ENCODE measurements at regions not wholly inside any gene's neighbourhood (a gene's known extent, or its start where the extent isn't known, plus 50 kb on each side); places are given as distances from the start of the nearest gene placed in this dataset. TPM values are rescaled to one million over a fixed set of nuclear protein-coding genes. Genes with fewer than 3 reads are reported as not detected.

DNA sequence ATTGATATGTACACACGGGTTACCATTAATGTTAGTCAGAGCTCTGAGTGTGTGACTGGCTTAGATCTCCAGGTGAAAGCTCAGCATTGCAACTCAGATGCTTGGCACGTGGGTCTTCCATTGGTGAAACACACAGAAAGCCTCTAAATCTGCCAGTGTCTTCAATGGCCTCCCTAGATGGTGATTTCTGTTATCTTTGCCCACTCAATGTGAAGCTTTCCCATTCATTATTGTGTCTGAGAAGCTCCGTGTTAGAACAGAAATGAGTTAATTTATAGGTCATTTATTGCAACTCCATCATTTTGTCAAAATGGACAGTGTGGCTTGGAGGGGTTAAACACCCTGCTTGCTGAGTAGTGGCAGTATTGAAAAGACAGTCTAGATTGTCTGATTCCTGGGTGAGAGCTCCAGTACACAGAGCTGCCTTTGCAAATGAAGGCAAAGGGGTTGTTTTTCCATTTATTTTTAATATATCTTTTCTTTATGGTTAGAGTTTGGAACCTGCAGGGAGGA, 64.7 kb upstream of the GCFC2 start:
- DNase-seq (ENCODE audit: low read depth in 2 of 3, low spot score in 2 of 3) = no peak

DNA sequence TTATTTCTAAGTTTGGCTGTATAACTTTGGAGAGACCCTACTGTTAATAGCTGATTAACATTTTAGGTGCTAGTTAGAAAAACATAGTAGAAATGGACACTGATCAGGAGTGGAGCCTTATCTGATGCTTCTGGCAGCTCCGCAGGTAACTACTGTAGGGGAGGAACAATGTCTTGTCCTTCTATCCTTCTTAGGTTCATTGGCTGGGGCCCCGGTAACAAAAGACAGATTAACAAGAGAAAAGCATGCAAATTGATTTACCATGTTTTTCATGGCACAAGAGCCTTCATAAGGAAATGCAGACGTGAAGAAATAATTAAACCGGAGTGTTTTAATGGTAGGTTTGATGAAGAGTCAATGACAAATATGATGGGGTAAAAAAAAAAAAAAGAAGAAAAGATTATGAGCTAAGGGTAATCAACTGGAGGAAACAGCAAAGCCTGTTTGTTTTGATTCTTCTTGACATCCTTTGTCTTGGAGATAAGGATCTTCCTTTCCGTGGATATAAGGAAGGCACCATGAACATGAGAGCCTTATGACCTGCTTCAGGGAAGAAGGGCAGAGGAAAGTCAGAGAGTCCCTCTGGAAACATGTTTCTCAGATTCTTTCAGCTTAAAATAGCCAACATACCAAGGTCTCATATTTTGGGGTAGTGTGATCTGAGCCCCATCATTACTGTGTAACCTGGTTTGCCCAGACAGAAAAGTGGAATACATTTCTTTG, 62.4 kb upstream of the GCFC2 start:
- no peak for DNase-seq (ENCODE audit: low read depth in 2 of 3, low spot score in 2 of 3)

- DNase-seq (ENCODE audit: low read depth in 2 of 3, low spot score in 2 of 3) = no peak
Observed at GRCh38 chr2:75765798-75766197, 55.1 kb upstream of the GCFC2 start.

- DNase-seq (ENCODE audit: low read depth in 2 of 3, low spot score in 2 of 3) = no peak
Observed at GRCh38 chr2:75764611-75765010, 53.9 kb upstream of the GCFC2 start.

Small RNA genes in the stretch of these regions (small RNA-seq; reads per million reads assigned to genes)
- not detected for gene RN7SKP164

Data from hematopoietic multipotent progenitor cell (in vitro differentiated cells).